ENCODE measurements at regions not wholly inside any gene's neighbourhood (a gene's known extent, or its start where the extent isn't known, plus 50 kb on each side); places are given as distances from the start of the nearest gene placed in this dataset.

- DNase-seq (ENCODE audit: extremely low read depth in 1 of 4, low spot score in 3 of 4) (peak in 1 of 4 experiments; percentile 4), FAIRE-seq (no peak), ATAC-seq (no peak)
- ChIA-PET CTCF (ENCODE audit: low intra/inter-chr PET ratio) (interaction anchor here (0.7 kb wide), 1 partner anchor 167 kb away, joined by 3 read pairs; no protein-coding TSS in a partner anchor), POLR2A (no interaction called here)
- BruUV-seq (replicated peaks): no TSS peak
- 0% methylated on average over 2 of the region's 2 CpGs for WGBS (ENCODE audit: insufficient coverage, low coverage, missing lambda C conversion rate)
- H3K9me1 ChIP-seq (ENCODE audit: control insufficient read depth, insufficient read depth, low read length): no peaks in the 10 kb centered on the region
- TF ChIP-seq, protein P1, sequence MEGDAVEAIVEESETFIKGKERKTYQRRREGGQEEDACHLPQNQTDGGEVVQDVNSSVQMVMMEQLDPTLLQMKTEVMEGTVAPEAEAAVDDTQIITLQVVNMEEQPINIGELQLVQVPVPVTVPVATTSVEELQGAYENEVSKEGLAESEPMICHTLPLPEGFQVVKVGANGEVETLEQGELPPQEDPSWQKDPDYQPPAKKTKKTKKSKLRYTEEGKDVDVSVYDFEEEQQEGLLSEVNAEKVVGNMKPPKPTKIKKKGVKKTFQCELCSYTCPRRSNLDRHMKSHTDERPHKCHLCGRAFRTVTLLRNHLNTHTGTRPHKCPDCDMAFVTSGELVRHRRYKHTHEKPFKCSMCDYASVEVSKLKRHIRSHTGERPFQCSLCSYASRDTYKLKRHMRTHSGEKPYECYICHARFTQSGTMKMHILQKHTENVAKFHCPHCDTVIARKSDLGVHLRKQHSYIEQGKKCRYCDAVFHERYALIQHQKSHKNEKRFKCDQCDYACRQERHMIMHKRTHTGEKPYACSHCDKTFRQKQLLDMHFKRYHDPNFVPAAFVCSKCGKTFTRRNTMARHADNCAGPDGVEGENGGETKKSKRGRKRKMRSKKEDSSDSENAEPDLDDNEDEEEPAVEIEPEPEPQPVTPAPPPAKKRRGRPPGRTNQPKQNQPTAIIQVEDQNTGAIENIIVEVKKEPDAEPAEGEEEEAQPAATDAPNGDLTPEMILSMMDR (IDR thresholded peaks at IDR 0.05 in 2 of 3, conservative IDR thresholded peaks at IDR 0.05 in 1 of 3; ENCODE audit: insufficient read depth in 2 of 3, low read depth in 1 of 3, low read length in 3 of 3): peak in 1 of 3 experiments; percentile 35; a peak in 2 of 6 replicates
- TF ChIP-seq RAD21 (CRISPR knock-in tag; conservative IDR thresholded peaks at IDR 0.05 in 1 of 2, IDR thresholded peaks at IDR 0.05 in 1 of 2) (peak; percentile 34 to 61), DEAF1 (CRISPR knock-in tag; IDR thresholded peaks at IDR 0.05) (0 out of 2 replicates have a peak, but pooled peaks have one; percentile 21), E2F8 (IDR thresholded peaks at IDR 0.05; ENCODE audit: low read depth, partially characterized antibody) (no peak), BDP1 (IDR thresholded peaks at IDR 0.05; ENCODE audit: insufficient read depth, insufficient read length) (no peak)
- in situ Hi-C loops (cut with MboI): no loop called here
- no peak overlapping the region for H3K27ac ChIP-seq (ENCODE audit: extremely low read depth, low read depth, low read length)
- no peaks in the 10 kb centered on the region for H3K27me3 ChIP-seq (ENCODE audit: control insufficient read depth in 2 of 2, insufficient read depth in 2 of 2, low read length in 2 of 2)
- H3K4me1 ChIP-seq (replicated peaks in 1 of 2; ENCODE audit: control insufficient read depth in 2 of 2, insufficient read depth in 2 of 2, low read length in 2 of 2): no peaks in the 10 kb centered on the region
- no peaks in the 10 kb centered on the region for H3K36me3 ChIP-seq (ENCODE audit: control insufficient read depth, insufficient read depth, low read length)
- H2AFZ ChIP-seq (ENCODE audit: low read depth, low read length): no peak overlapping the region
- H3K9ac ChIP-seq (ENCODE audit: insufficient read depth in 1 of 2, low read depth in 2 of 2, low read length in 2 of 2): no peak overlapping the region
- H3K4me2 ChIP-seq (ENCODE audit: insufficient read depth, low read length): no peak overlapping the region
- no peak overlapping the region for H3K4me3 ChIP-seq
- H3K9me3 ChIP-seq (replicated peaks; ENCODE audit: control insufficient read depth, insufficient read depth, low read depth, low read length): no peaks in the 10 kb centered on the region
- H3K79me2 ChIP-seq (ENCODE audit: control insufficient read depth, insufficient read depth, low read length): no peaks in the 10 kb centered on the region
- intact Hi-C loops (cut with micrococcal nuclease): loop anchor here (10.0 kb wide), 1 partner anchor 1942 kb away; no protein-coding TSS in a partner anchor
- H4K20me1 ChIP-seq (replicated peaks; ENCODE audit: control insufficient read depth, insufficient read depth, low read length): no peaks in the 10 kb centered on the region
Measured at GRCh38 chr2:138922973-138923563, 142.9 kb upstream of the NXPH2 start.
